ENCODE measurements at regions not wholly inside any gene's neighbourhood (a gene's known extent, or its start where the extent isn't known, plus 50 kb on each side); places are given as distances from the start of the nearest gene placed in this dataset.
"Not testable (repeated sequence)": the region's sequence is repeated elsewhere in the genome, so short reads cannot be mapped to it uniquely, and the experiment has no call there.

DNA sequence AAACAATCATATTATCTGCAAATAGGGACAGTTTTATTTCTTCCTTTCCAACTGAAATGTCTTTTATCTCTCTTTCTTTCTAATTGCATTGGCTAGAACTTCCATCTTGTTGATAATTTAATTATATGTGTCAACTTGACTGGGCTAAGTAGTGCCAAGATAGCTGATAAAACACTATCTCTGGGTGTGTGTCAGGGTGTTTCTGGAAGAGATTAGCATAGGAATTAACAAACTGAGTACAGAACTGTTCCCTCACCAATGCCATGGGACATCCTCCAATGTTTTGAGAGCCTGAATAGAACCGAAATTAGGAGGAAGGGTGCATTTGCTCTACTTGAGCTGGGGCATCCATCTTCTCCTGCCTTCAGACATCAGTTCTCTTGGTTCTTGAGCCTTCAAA, 1027.2 kb downstream of the FAT4 start:
- no peak for DNase-seq (ENCODE audit: low read depth)
- in situ Hi-C loops (cut with HindIII; ENCODE audit: low pct_unique_long_range_greater_than_20kb, low sequenced_read_pairs), result no loop called here

- in situ Hi-C loops (cut with HindIII; ENCODE audit: low pct_unique_long_range_greater_than_20kb, low sequenced_read_pairs), result no loop called here
- DNase-seq (ENCODE audit: low read depth), result no peak
These were observed 1029.7 kb downstream of the FAT4 start for GRCh38 chr4:126344472-126344871.

DNA sequence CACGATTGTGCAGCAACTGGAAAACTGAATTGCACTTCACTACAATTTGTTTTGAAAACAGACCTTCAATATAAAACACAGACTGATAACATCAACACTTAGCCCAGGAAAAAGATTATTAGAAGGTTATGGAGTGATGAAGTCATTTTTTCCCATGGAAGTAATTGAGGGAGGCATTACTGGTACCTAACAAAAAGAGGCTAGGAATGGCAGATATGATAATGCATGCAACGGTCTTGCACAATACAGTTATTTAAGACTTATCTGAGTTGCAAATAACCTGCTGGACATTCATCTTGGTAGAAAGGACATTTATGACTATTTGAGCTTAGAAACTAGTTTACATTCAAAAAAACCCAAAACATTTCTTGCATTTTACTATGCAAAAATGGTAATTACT, 1031.9 kb downstream of the FAT4 start:
- no peak for DNase-seq (ENCODE audit: low read depth)
- in situ Hi-C loops (cut with HindIII; ENCODE audit: low pct_unique_long_range_greater_than_20kb, low sequenced_read_pairs), result no loop called here

DNA sequence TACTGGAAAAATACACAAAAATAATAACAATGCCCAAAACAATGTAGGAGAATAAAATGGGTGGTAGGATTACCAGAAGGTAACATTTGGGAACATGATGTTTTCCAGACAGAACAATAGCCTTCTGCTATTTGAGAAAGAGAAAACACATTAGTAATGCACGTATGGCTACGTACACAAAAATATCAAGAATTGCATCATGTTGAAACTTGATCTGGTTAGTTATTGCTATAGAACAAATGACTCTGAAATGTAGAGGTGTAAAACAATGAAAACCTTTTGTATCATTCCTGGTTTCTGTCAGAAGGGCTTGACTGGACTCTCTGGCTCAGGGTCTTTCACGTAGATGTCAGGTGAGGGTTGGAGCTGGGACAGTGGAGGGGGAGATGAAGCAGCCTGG, 1040.0 kb downstream of the FAT4 start:
- in situ Hi-C loops (cut with HindIII; ENCODE audit: low pct_unique_long_range_greater_than_20kb, low sequenced_read_pairs), result no loop called here
- no peak for DNase-seq (ENCODE audit: low read depth)

GRCh38 chr4:126358041-126358440, 1043.3 kb downstream of the FAT4 start:
- in situ Hi-C loops (cut with HindIII; ENCODE audit: low pct_unique_long_range_greater_than_20kb, low sequenced_read_pairs), result no loop called here
- DNase-seq (ENCODE audit: low read depth), result no peak

DNA sequence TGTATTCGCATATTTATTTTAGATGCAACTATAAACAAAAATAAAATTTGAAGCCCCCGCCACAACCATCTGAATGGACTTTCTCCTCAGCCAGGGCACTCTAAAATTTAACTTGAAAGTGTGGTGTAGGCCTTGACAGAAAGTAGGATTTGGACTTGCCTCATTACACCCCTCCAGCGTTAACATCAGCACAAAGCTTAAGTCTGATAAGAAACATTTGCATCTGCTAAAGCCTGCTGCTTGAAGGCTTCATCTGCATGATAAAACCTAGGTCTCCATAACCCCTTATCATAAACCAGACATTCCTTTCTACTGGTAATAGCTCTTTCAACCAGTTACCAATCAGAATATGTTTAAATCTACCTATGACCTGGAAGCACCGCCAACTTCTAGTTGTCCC, 1046.5 kb downstream of the FAT4 start:
- in situ Hi-C loops (cut with HindIII; ENCODE audit: low pct_unique_long_range_greater_than_20kb, low sequenced_read_pairs), result no loop called here

GRCh38 chr4:126364311-126364911, 1049.7 kb downstream of the FAT4 start:
- DNase-seq (ENCODE audit: low read depth), result no peak
- in situ Hi-C loops (cut with HindIII; ENCODE audit: low pct_unique_long_range_greater_than_20kb, low sequenced_read_pairs), result no loop called here

More for the DNA sequence above, 1046.5 kb downstream of the FAT4 start:
- DNase-seq (ENCODE audit: low read depth), result no peak

DNA sequence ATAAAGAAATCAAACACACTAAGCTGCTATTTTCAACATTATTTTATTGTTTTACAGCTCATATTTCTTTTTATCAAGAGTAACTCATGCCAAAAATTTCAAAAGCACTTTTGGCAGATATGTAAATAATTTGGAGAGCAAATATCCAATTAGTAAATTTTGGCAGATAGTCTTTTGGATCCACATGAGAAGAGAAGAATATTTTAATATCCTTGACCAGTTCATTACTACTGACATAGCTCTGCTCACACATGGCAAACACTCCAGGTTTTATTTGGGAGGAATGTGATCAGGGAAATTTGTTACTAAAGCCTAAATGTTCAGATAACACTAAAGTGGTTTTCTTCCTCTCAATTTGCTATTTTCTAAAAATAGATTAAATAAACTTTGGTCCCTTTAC, 1054.3 kb downstream of the FAT4 start:
- in situ Hi-C loops (cut with HindIII; ENCODE audit: low pct_unique_long_range_greater_than_20kb, low sequenced_read_pairs), result no loop called here
- DNase-seq (ENCODE audit: low read depth), result no peak

GRCh38 chr4:126372634-126373033, 1057.9 kb downstream of the FAT4 start:
- in situ Hi-C loops (cut with HindIII; ENCODE audit: low pct_unique_long_range_greater_than_20kb, low sequenced_read_pairs), result no loop called here
- DNase-seq (ENCODE audit: low read depth), result no peak

GRCh38 chr4:126375462-126376054, 1060.8 kb downstream of the FAT4 start:
- no peak for DNase-seq (ENCODE audit: low read depth)
- in situ Hi-C loops (cut with HindIII; ENCODE audit: low pct_unique_long_range_greater_than_20kb, low sequenced_read_pairs), result no loop called here

DNA sequence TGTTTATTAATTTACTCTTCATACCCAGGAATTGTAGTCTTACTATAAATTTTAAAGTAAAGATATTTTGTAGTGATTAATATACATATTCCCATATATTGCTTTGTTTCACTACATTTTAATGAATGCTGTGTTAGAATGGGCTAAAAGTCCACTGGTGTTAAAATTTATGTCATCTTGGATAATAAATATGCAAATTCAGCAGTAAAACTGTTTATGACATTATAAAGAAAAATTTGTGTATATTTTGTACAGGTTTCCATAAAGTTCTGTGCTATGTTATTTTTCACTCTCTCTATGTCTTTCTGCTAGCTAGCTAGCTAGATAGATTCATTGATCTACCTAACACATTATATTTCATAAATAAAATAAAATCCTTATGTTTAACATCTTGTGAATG, 1071.2 kb downstream of the FAT4 start:
- in situ Hi-C loops (cut with HindIII; ENCODE audit: low pct_unique_long_range_greater_than_20kb, low sequenced_read_pairs), result no loop called here

DNA sequence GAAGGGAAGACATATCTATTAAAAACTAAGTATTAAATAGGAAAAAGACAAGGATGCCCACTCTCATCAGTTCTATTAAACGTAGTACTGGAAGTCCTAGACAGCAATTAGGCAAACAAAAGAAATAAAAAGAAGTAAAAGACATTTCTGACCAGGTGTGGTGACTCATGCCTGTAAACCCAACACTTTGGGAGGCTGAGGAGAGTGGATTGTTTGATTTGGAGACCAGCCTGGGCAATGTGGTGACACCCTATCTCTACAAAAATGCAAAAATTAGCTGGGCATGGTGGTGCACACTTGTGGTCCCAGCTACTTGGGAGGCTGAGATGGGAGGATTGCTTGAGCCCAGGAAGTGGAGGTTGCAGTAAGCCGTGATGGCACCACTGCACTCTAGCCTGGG, 1071.8 kb downstream of the FAT4 start:
- DNase-seq (ENCODE audit: low read depth), result no peak
- in situ Hi-C loops (cut with HindIII; ENCODE audit: low pct_unique_long_range_greater_than_20kb, low sequenced_read_pairs), result no loop called here

More for the DNA sequence above, 1071.2 kb downstream of the FAT4 start:
- no peak for DNase-seq (ENCODE audit: low read depth)

DNA sequence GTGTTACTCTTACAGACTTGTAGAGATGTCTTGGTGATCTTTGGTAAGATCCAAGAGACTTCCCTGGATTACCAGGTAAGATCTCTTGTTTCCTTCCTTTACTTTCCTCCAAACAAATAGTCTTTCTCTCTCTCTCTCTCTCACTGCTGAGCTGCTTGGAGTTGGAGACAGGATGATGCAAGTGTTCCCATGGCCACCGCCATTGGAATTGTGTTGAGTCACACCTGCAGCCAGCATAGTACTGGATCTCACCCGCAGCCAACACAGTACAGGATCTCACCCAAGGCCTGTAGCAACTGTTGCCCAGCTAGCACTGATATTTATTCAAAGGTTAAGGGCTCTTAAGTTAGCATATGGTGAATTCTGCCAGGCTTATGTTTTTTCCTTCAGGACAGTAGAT, 1080.9 kb downstream of the FAT4 start:
- in situ Hi-C loops (cut with HindIII; ENCODE audit: low pct_unique_long_range_greater_than_20kb, low sequenced_read_pairs), result no loop called here
- DNase-seq (ENCODE audit: low read depth), result no peak

DNA sequence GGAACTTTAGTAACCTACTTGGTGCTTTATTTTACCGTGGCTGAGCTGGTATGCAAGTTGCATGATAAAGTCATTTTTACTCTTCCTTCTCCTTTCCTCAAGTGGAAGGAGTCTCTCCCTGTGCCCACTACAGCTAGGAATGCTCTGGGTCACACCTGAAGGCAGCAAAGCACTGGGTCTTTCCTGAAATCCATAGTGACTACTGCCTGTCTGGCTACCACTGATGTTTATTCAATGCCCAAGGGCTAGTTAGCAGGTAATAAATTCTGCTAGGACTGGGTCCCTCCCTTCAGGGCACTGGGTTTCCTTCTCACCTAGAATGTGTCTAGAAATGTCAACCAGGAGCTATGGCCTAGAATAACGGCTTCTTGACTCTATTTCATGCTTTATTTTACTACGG, 1081.4 kb downstream of the FAT4 start:
- in situ Hi-C loops (cut with HindIII; ENCODE audit: low pct_unique_long_range_greater_than_20kb, low sequenced_read_pairs), result no loop called here
- no peak for DNase-seq (ENCODE audit: low read depth)

GRCh38 chr4:126396703-126397102, 1081.9 kb downstream of the FAT4 start:
- DNase-seq (ENCODE audit: low read depth), result no peak

DNA sequence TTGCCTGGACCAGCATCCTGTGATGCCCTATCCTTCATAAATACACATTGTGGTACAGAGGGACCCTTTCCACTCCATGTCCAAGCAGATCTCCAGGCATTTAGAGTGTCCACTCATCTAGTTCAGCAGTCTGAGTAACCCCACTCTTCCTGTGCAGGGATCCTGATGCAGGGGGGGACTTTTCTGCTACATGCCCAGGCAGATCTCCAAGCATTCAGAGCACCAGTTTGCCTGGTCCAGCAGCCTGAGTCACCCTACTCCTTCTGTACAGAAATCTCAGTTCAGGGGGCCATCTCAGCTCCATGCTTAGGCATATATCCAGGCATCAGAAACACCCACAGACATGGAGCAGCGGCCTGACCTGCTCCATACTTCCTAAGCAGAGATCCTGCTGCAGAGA, 1089.8 kb downstream of the FAT4 start:
- in situ Hi-C loops (cut with HindIII; ENCODE audit: low pct_unique_long_range_greater_than_20kb, low sequenced_read_pairs), result no loop called here
- DNase-seq (ENCODE audit: low read depth), result no peak

More at GRCh38 chr4:126396703-126397102, 1081.9 kb downstream of the FAT4 start:
- in situ Hi-C loops (cut with HindIII; ENCODE audit: low pct_unique_long_range_greater_than_20kb, low sequenced_read_pairs), result no loop called here

GRCh38 chr4:126405369-126405982, 1090.7 kb downstream of the FAT4 start:
- in situ Hi-C loops (cut with HindIII; ENCODE audit: low pct_unique_long_range_greater_than_20kb, low sequenced_read_pairs), result no loop called here
- DNase-seq (ENCODE audit: low read depth), result no peak

GRCh38 chr4:126409746-126410145, 1095.0 kb downstream of the FAT4 start:
- DNase-seq (ENCODE audit: low read depth), result no peak
- in situ Hi-C loops (cut with HindIII; ENCODE audit: low pct_unique_long_range_greater_than_20kb, low sequenced_read_pairs), result no loop called here

DNA sequence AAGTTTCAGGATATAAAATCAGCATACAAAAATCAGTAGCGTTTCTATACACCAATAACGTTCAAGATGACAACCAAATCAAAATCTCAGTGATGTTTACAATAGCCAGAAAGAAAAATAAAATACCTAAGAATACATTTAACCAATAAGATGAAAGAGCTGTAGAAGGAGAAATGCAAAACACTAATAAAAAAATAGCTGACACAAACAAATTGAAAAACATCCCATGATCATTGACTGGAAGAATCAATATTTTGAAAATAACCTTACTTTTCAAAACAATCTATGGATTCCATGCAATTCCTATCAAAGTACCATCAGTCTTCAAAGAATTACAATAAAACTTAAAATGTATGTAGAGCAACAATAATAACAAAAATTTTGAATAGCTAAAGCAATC, 1096.3 kb downstream of the FAT4 start:
- no peak for DNase-seq (ENCODE audit: low read depth)
- in situ Hi-C loops (cut with HindIII; ENCODE audit: low pct_unique_long_range_greater_than_20kb, low sequenced_read_pairs), result no loop called here

- DNase-seq (ENCODE audit: low read depth); in situ Hi-C loops (cut with HindIII; ENCODE audit: low pct_unique_long_range_greater_than_20kb, low sequenced_read_pairs): not testable (repeated sequence)
These were observed 1097.6 kb downstream of the FAT4 start for GRCh38 chr4:126412310-126412709.

All from Caki2 (cell line).